ENCODE measurements at regions not wholly inside any gene's neighbourhood (a gene's known extent, or its start where the extent isn't known, plus 50 kb on each side); places are given as distances from the start of the nearest gene placed in this dataset.

DNA sequence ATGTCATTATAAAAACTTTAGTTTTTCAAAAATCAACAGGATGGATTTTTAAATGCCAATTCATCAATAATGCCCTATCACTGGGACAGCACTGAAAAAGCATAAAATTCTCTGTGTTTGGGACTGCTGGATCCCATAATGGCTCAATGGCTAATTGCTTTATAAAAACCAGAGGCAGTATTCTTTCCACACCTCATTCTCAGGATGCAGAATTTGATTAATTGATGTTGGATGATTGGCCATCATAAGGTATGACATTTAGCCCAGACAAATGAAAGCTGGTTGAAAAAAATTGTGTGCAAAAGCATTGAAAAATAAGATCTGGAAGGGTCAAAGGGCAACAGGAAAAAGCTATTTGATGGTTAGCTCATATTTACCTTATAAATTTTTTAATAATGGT, 362.2 kb upstream of the SNX7 start:
- TF ChIP-seq, protein P1, sequence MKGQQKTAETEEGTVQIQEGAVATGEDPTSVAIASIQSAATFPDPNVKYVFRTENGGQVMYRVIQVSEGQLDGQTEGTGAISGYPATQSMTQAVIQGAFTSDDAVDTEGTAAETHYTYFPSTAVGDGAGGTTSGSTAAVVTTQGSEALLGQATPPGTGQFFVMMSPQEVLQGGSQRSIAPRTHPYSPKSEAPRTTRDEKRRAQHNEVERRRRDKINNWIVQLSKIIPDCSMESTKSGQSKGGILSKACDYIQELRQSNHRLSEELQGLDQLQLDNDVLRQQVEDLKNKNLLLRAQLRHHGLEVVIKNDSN (IDR thresholded peaks at IDR 0.05; ENCODE audit: borderline replicate concordance, low read depth), result no peak
- TF ChIP-seq EZH2phosphoT487 (IDR thresholded peaks at IDR 0.05; ENCODE audit: borderline replicate concordance, low read depth) (no peak), CTCF (IDR thresholded peaks at IDR 0.05) (no peak), TCF12 (IDR thresholded peaks at IDR 0.05) (no peak), FOXJ3 (CRISPR knock-in tag; IDR thresholded peaks at IDR 0.05) (no peak), GABPA (IDR thresholded peaks at IDR 0.05; ENCODE audit: low read depth) (no peak), TAF1 (IDR thresholded peaks at IDR 0.05; ENCODE audit: borderline replicate concordance, low read depth, low read length) (no peak), REST (IDR thresholded peaks at IDR 0.05; ENCODE audit: low read depth, low read length) (no peak), EP300 (IDR thresholded peaks at IDR 0.05; ENCODE audit: borderline replicate concordance in 1 of 2, low read depth in 1 of 2, low read length in 1 of 2) (no peak), ZBTB33 (IDR thresholded peaks at IDR 0.05; ENCODE audit: borderline replicate concordance, low read depth) (no peak), GATA2 (CRISPR knock-in tag; IDR thresholded peaks at IDR 0.05) (no peak), POLR2AphosphoS5 (IDR thresholded peaks at IDR 0.05; ENCODE audit: low read depth, low read length) (no peak)
- TF ChIP-seq, protein P2, sequence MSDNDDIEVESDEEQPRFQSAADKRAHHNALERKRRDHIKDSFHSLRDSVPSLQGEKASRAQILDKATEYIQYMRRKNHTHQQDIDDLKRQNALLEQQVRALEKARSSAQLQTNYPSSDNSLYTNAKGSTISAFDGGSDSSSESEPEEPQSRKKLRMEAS (IDR thresholded peaks at IDR 0.05; ENCODE audit: low read depth), result no peak
